Neural progenitor cell (in vitro differentiated cells): ENCODE measurements at regions not wholly inside any gene's neighbourhood (a gene's known extent, or its start where the extent isn't known, plus 50 kb on each side); places are given as distances from the start of the nearest gene placed in this dataset.

Experiments used
- CTCF ChIP-seq: fragments of 200-600 bp; sonication (generic); IDR thresholded peaks from 2 replicates; pipeline ENCODE4 v1.5.1; 2017; ENCODE audit warnings: antibody characterized with exemption, mild to moderate bottlenecking
- EZH2 ChIP-seq: fragments of 200-600 bp; sonication (generic); IDR thresholded peaks from 2 replicates; pipeline ENCODE4 v1.6.1; 2017; ENCODE audit warnings: antibody characterized with exemption, mild to moderate bottlenecking, moderate library complexity

DNA sequence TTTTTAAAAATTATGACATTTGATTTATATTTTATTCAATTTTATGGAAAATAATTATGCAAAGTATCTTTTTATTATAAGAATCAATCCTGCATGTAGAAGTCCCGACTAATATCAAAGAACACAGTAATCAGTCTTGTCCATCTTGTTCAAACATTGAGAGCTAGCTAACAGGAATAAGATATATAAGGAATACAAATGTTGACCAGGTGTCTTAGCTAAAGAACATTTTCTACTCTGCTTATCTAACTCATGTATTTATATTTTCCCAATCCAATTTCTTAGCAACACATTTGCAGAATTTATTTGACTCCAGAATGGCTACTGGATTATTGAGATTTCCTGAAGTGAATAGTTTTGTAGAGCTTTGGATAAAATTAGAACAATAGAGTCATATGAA lies 61.5 kb upstream of the NR3C2 start:
- TF ChIP-seq CTCF (no peak), EZH2 (no peak)
